Heart right ventricle (tissue), 16 donors: ENCODE measurements at regions not wholly inside any gene's neighbourhood (a gene's known extent, or its start where the extent isn't known, plus 50 kb on each side); places are given as distances from the start of the nearest gene placed in this dataset.

Source experiments
- ATAC-seq, 8 donors: fragments of 200-7000 bp; cut with Tn5 transposase; one replicate each; pipeline ENCODE4 v1.9.1; 2020; ENCODE audit warnings: mild to moderate bottlenecking in 8 of 8, moderate library complexity in 8 of 8, moderate number of reproducible peaks in 1 of 8
- DNase-seq, 2 donors: peaks; one replicate each; pipeline ENCODE4 v3.0.0-alpha.2; 2020
- H3K27ac ChIP-seq, 10 donors: fragments of 200-600 bp; sonication (generic) in 2 of 10; one replicate each; pipeline versions ENCODE4 v1.5.0 to v1.8.0; 2020 to 2022; ENCODE audit warnings: mild to moderate bottlenecking in 3 of 10
- H3K27me3 ChIP-seq, 7 donors: fragments of 200-600 bp; one replicate each; pipeline ENCODE4 v1.8.0; 2021 to 2022; ENCODE audit warnings: mild to moderate bottlenecking in 2 of 7
- H3K36me3 ChIP-seq, 9 donors: fragments of 200-600 bp; sonication (generic) in 1 of 9; one replicate each; pipeline versions ENCODE4 v1.5.0 to v1.8.0; 2020 to 2022; ENCODE audit warnings: mild to moderate bottlenecking in 2 of 9
- H3K4me1 ChIP-seq, 9 donors: fragments of 200-600 bp; sonication (generic) in 1 of 9; one replicate each; pipeline versions ENCODE4 v1.5.0 to v1.8.0; 2020 to 2022; ENCODE audit warnings: mild to moderate bottlenecking in 4 of 9
- H3K4me3 ChIP-seq, 10 donors: fragments of 200-600 bp; sonication (generic) in 2 of 10; one replicate each; pipeline versions ENCODE4 v1.5.0 to v1.8.0; 2020 to 2022; ENCODE audit warnings: mild to moderate bottlenecking in 7 of 10, moderate library complexity in 2 of 10
- H3K9me3 ChIP-seq, 11 donors: fragments of 200-600 bp in 10 of 11; sonication (generic) in 2 of 11; one replicate each; pipeline versions ENCODE4 v1.5.0 to v1.8.0; 2013 to 2022; ENCODE audit warnings: mild to moderate bottlenecking in 2 of 11, control low read depth in 1 of 11, moderate library complexity in 1 of 11
- WGBS, 2 donors: extraction: QIAGEN DNeasy Blood & Tissue Kit; methylation state at CpG; one replicate each; pipeline ENCODE4 v1.1.7; 2013; ENCODE audit warnings: inconsistent platforms in 1 of 2; 5-methylcytosine and 5-hydroxymethylcytosine counted together
- intact Hi-C, 10 donors: fragments of 100-400 bp; cut with DNase I; formaldehyde crosslinking; loops; one replicate each; pipeline versions ENCODE4 v1.11.1 to v1.14.2; 2022
- TF ChIP-seq, protein P1 (sequence below), 9 donors: fragments of 200-600 bp; sonication (generic) in 2 of 9; IDR thresholded peaks; one replicate each; pipeline versions ENCODE4 v1.5.0 to v1.8.0; 2021 to 2022; ENCODE audit warnings: antibody characterized with exemption in 9 of 9, mild to moderate bottlenecking in 5 of 9, moderate library complexity in 1 of 9
- donor health status: Arrhythmogenic right ventricular cardiomyopathy.
- donor health status: ischemic (EF 13 %, LVEDD 7.1; RV severe dilation, severe dysfunction).
- donor health status: healthy with polysubstance abuse.
- donor health status: DM: no; HTN: yes; CAD: no.
- donor health status: DM: no; HTN: no; CAD: no.
- donor health status: ischemic (EF 25% LVEDD 6.9; RV normal size, moderate dysfunction).
- donor health status: ischemic (EF 25% LVEDD 5.7; RV mildly dilated, moderate dysfunction).
- donor health status: healthy.
- donor health status: DM: yes; HTN: yes; CAD: no.
- donor health status: Ischemic cardiomyopathy.
- donor health status: ischemic (EF 35%, LVEDD 5.7; RV mildly dilated, moderate dysfunction).
- donor health status: nonischemic (EF 11% LVEDD 7.7; RV severe dilation, severe dysfunction).
- donor health status: DM: yes; HTN: yes; CAD: no.
- donor health status: PGD.
- donor health status: ischemic (EF 29% LVEDD 5.4; RV normal size, mild dysfunction).
- donor health status: nonischemic (EF 23%, LVEDD 6.1; RV moderate dilation, normal function).

DNA sequence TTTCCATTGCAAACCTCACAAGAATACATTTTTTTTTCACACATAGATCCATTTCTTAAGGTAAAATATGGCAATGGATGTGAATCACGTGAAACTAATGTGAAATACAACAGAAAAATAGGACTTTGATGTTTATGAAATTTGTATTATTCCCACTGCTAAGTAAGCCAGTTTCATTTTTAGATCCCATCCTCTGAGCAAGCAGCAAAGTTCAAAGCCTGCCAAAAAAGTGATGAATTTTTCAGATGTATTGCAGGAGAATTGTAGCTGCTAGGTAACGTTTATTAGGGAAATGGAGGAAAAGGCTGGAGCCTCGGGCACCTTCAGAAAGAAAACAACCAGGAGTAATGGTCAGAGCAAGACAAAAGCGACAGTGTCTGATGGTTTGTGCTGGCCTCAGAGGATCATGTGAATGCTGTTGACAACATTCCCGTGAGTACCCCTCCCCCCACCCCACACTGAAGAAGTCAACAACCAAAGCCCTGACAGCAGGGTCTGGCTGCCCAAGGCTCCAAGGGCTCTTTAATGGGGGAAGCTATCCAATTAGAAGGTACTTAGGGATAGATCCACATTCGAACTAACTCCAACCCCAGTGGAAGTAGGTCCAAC, 95.5 kb downstream of the OXGR1 start:
- ATAC-seq: no peak

DNA sequence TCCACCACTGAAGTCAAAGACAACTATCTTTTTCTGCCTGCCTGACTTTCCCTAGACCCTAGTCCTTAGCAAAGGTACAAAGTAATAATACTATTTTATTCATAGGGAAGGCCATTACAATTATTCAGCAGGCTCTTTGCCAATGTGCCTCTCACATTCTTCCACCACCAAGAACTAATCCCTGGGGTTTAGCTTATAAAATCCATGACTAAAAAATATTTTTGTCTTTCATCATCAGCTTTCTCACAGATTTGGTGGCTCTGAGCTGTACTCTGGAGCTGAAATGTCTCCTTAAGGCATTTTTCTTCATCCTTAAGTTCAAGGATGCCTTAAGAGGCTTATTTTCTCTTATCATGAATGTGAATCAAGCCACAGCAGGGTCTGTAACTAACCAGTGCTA, 96.1 kb downstream of the OXGR1 start:
- Histone ChIP-seq H3K36me3 (no peaks in the 10 kb centered on the region), H3K4me1 (peaks cover 0 to 7% (median 4%) of the 10 kb centered on the region in 9 donors), H3K27me3 (no peaks in the 10 kb centered on the region), H3K27ac (no peak overlapping the region), H3K4me3 (no peak overlapping the region), H3K9me3 (peaks cover 0 to 11% (median 0%) of the 10 kb centered on the region in 11 donors)
- ATAC-seq (no peak), DNase-seq (no peak)
- TF ChIP-seq, protein P1, sequence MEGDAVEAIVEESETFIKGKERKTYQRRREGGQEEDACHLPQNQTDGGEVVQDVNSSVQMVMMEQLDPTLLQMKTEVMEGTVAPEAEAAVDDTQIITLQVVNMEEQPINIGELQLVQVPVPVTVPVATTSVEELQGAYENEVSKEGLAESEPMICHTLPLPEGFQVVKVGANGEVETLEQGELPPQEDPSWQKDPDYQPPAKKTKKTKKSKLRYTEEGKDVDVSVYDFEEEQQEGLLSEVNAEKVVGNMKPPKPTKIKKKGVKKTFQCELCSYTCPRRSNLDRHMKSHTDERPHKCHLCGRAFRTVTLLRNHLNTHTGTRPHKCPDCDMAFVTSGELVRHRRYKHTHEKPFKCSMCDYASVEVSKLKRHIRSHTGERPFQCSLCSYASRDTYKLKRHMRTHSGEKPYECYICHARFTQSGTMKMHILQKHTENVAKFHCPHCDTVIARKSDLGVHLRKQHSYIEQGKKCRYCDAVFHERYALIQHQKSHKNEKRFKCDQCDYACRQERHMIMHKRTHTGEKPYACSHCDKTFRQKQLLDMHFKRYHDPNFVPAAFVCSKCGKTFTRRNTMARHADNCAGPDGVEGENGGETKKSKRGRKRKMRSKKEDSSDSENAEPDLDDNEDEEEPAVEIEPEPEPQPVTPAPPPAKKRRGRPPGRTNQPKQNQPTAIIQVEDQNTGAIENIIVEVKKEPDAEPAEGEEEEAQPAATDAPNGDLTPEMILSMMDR (IDR thresholded peaks at IDR 0.05): no peak
- intact Hi-C loops: no loop called here

More for the DNA sequence above, 95.5 kb downstream of the OXGR1 start:
- no peaks in the 10 kb centered on the region for H3K27me3 ChIP-seq
- peaks cover 0 to 7% (median 4%) of the 10 kb centered on the region in 9 donors for H3K4me1 ChIP-seq
- no peaks in the 10 kb centered on the region for H3K36me3 ChIP-seq
- peak overlapping the region in 1 of 10 donors; percentile 11 for H3K27ac ChIP-seq
- peaks cover 0 to 11% (median 0%) of the 10 kb centered on the region in 11 donors for H3K9me3 ChIP-seq
- peak overlapping the region in 1 of 10 donors; percentile 13 for H3K4me3 ChIP-seq
- no peak for DNase-seq
- intact Hi-C loops: no loop called here
- 27 to 36% methylated on average over 6 of the region's 6 CpGs for WGBS, 2 donors
- TF ChIP-seq, protein P1 (IDR thresholded peaks at IDR 0.05): no peak
